OCI-LY7 (cell line): ENCODE measurements at regions not wholly inside any gene's neighbourhood (a gene's known extent, or its start where the extent isn't known, plus 50 kb on each side); places are given as distances from the start of the nearest gene placed in this dataset.
"Not testable (repeated sequence)": the region's sequence is repeated elsewhere in the genome, so short reads cannot be mapped to it uniquely, and the experiment has no call there.

Source experiments
- EZH2phosphoT487 ChIP-seq: fragments of 200-600 bp; sonication (generic); IDR thresholded peaks from 2 replicates; pipeline ENCODE4 v1.6.1; 2018; ENCODE audit warnings: low read depth, borderline replicate concordance, mild to moderate bottlenecking, mixed run types, antibody characterized with exemption, low read length, moderate library complexity, mixed read lengths
- TF ChIP-seq, protein P1 (sequence below): fragments of 200-600 bp; sonication (generic); conservative IDR thresholded peaks from 2 replicates; pipeline ENCODE4 v1.5.1; 2014; ENCODE audit warnings: mild to moderate bottlenecking, antibody characterized with exemption, low read length, moderate library complexity, mixed read lengths

DNA sequence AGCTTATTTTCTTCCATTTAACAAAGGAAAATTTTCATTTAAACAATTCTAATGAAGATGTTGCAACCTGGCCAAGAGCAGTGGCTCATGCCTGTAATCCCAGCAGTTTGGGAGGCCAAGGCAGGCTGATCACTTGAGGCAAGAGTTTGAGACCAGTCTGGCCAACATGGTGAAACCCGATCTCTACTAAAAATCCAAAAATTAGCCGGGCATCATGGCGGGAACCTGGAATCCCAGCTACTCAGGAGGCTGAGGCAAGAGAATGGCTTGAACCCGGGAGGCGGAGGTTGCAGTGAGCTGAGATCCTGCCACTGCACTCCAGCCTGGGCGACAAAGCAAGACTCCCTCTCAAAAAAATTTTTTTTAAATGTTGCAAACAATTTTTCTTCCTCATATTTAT is 4748.8 kb upstream of the OR11H1 start:
- TF ChIP-seq, protein P1, sequence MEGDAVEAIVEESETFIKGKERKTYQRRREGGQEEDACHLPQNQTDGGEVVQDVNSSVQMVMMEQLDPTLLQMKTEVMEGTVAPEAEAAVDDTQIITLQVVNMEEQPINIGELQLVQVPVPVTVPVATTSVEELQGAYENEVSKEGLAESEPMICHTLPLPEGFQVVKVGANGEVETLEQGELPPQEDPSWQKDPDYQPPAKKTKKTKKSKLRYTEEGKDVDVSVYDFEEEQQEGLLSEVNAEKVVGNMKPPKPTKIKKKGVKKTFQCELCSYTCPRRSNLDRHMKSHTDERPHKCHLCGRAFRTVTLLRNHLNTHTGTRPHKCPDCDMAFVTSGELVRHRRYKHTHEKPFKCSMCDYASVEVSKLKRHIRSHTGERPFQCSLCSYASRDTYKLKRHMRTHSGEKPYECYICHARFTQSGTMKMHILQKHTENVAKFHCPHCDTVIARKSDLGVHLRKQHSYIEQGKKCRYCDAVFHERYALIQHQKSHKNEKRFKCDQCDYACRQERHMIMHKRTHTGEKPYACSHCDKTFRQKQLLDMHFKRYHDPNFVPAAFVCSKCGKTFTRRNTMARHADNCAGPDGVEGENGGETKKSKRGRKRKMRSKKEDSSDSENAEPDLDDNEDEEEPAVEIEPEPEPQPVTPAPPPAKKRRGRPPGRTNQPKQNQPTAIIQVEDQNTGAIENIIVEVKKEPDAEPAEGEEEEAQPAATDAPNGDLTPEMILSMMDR, result not testable (repeated sequence)
- not testable (repeated sequence) for TF ChIP-seq EZH2phosphoT487
